DOHH2 (cell line): ENCODE measurements at regions not wholly inside any gene's neighbourhood (a gene's known extent, or its start where the extent isn't known, plus 50 kb on each side); places are given as distances from the start of the nearest gene placed in this dataset.

ENCODE experiments used
- EZH2phosphoT487 ChIP-seq: fragments of 200-600 bp; sonication (generic); IDR thresholded peaks from 2 replicates; pipeline ENCODE4 v1.6.1; 2017; ENCODE audit warnings: borderline replicate concordance, mild to moderate bottlenecking, antibody characterized with exemption, low read length, moderate library complexity, mixed read lengths
- TF ChIP-seq, protein P1 (sequence below): fragments of 200-600 bp; sonication (generic); IDR thresholded peaks from one replicate; pipeline ENCODE4 v1.5.1; 2014; ENCODE audit warnings: antibody characterized with exemption, mild to moderate bottlenecking, low read depth, low read length; ENCODE audit not compliant: poor library complexity, severe bottlenecking

DNA sequence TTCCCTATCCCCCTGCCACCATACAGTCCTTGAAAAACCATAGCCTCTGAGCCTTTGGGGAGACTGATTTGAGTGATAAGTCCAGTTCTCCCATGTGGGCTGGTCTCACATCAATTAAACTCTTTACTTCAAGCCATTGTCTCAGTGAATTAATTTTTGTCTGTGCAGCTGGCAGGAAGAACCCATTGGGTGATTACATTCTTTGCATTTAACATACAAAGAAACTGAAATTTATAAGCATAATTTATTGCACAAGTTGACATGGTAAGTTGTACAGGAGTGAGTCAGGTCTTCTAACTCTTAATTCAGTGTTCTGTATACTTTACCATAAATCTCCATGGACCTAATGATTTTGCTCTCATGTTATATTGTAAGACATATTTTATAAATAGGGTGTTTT is 1613.0 kb upstream of the LRRTM3 start:
- TF ChIP-seq, protein P1, sequence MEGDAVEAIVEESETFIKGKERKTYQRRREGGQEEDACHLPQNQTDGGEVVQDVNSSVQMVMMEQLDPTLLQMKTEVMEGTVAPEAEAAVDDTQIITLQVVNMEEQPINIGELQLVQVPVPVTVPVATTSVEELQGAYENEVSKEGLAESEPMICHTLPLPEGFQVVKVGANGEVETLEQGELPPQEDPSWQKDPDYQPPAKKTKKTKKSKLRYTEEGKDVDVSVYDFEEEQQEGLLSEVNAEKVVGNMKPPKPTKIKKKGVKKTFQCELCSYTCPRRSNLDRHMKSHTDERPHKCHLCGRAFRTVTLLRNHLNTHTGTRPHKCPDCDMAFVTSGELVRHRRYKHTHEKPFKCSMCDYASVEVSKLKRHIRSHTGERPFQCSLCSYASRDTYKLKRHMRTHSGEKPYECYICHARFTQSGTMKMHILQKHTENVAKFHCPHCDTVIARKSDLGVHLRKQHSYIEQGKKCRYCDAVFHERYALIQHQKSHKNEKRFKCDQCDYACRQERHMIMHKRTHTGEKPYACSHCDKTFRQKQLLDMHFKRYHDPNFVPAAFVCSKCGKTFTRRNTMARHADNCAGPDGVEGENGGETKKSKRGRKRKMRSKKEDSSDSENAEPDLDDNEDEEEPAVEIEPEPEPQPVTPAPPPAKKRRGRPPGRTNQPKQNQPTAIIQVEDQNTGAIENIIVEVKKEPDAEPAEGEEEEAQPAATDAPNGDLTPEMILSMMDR = no peak
- TF ChIP-seq EZH2phosphoT487 = no peak
